ENCODE measurements at regions not wholly inside any gene's neighbourhood (a gene's known extent, or its start where the extent isn't known, plus 50 kb on each side); places are given as distances from the start of the nearest gene placed in this dataset.
"Not testable (repeated sequence)": the region's sequence is repeated elsewhere in the genome, so short reads cannot be mapped to it uniquely, and the experiment has no call there.

GRCh38 chr17:79560527-79560926 lies 50.3 kb downstream of the RBFOX3 start:
- in situ Hi-C loops (cut with MboI; ENCODE audit: low sequenced_read_pairs): no loop called here

- in situ Hi-C loops (cut with MboI; ENCODE audit: low sequenced_read_pairs): no loop called here
Observed at GRCh38 chr17:79559111-79559887, 51.6 kb downstream of the RBFOX3 start.

DNA sequence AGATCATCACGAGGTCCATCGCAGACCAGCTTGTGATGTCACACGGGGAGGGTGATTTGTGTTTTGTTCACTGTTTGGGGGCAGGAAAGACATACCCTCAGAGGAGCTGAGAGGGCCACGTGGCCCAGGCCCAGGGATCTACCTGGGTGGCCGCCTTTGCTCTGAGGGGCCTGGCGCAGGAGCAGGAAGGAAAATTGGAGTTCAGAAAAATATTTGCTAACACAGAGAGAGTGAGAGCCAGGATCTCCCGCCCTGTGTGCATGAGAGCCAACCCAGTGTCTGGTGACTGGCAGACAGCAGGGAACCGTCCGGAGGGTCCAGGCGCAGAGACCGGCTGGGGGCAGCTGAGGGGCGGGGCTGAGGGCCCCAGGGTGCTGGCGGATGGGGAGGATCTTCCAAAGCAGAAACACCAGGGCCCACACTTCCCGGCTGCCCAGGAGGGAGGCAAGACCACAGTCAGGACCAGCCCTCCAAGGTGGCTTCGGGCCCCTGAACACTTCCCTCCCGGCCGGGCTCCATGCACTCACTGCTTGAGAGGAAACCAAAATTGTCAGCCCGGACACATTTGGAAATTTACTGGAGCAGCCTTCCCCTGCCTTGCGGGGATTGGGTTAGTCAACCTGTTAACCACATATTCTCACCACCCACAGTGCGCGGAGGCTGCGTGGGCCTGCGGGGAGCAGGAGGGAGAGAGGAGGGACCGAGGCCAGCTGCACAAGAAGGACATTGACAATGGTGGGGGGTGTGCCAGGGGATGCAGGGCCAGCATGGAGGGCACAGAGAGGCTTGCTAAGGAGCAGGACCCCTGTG lies 52.6 kb downstream of the RBFOX3 start:
- in situ Hi-C loops (cut with MboI; ENCODE audit: low sequenced_read_pairs): no loop called here

DNA sequence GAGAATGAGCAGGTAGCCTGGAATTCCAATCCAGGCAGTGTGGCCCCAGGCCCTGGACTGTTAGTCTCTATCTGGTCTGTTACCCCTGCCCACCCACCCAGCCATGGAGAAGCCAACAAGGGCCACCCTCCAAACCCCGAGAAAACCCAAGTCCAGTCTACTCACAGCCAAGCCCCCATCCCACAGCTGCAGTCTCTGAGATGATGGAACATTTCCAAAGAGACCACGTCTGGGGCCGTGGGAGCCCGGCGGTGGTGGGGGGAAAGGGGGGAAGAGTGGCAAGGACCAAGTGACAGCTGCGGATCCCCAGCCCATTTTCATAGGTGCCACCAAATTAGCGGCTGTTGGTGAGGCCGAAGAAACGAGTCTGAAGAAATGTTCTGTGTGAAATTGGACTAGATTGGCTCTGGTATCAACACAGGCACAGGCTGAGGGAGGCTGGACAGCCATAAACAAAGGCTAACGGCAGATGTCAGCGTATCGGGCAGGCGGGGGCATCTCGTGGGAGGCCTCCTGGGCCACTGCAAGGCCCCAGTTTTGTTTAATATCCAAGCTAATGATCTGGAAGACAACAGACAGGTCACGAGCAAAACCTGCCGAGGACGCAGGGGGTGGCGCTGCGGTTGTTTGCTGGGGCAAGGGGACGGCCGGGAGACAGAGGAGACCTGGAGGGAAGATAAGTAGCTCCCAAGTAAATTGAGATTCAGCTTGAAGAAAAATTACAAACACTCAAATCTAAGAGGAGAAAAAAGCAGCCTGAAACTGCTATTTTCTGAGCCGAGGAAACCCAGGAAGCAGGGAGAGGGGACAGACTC lies 53.4 kb downstream of the RBFOX3 start:
- in situ Hi-C loops (cut with MboI; ENCODE audit: low sequenced_read_pairs): no loop called here

DNA sequence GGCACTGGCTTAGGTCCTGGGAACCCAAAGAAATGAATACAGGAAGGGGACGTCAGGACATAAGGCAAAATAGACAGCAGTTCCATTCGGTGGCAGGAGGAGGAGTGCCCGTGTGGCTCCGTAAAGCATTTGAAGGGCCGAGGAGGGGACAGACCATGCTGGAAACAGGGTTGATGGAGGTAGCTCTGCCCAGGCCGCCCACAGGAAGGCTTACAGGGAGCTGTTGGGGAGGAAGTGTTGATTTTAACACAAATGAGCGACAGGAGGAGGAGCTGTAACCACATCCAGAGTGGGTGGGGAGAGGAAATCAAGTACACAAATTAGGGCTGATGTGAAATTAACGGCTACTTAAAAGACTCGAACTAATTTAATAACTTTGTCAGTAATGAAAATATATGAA lies 54.6 kb downstream of the RBFOX3 start:
- in situ Hi-C loops (cut with MboI; ENCODE audit: low sequenced_read_pairs): no loop called here

DNA sequence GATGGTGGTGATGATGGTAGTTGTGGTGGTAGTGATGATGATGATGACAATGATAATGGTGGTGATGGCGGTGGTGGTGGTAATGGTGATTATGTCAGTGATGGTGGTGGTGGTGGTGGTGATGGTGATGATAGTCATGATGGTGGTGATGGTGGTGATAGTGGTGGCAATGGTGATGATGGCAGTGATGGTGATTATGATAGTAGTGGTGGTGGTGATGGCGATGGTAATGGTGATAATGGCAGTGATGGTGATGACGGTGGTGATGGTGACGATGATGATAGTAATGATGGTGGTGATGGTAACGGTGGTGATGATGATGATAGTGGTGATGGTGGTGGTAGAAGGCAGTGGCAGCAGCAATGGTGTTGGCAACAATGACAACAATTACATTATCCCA lies 55.3 kb downstream of the RBFOX3 start:
- in situ Hi-C loops (cut with MboI; ENCODE audit: low sequenced_read_pairs): no loop called here

GRCh38 chr17:79554346-79554745 lies 56.5 kb downstream of the RBFOX3 start:
- in situ Hi-C loops (cut with MboI; ENCODE audit: low sequenced_read_pairs): not testable (repeated sequence)

DNA sequence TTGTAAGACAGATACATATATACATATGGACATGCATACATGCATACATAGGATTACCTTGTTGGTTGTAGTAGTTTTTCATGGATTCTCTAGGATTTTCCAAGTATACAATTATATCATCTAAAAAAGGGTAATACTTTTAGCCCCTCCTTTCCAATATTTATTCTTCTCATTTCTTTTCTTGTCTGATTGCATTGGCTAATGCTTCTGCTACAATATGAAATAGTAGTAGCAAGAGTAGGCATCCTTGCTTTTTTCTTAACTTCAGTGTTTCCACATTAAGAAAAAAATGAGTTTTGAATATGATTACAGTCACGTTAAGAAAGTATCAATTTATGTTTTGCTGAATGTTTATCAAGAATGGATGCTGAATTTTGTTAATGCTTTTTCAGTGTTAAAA lies 58.0 kb downstream of the RBFOX3 start:
- in situ Hi-C loops (cut with MboI; ENCODE audit: low sequenced_read_pairs): no loop called here

DNA sequence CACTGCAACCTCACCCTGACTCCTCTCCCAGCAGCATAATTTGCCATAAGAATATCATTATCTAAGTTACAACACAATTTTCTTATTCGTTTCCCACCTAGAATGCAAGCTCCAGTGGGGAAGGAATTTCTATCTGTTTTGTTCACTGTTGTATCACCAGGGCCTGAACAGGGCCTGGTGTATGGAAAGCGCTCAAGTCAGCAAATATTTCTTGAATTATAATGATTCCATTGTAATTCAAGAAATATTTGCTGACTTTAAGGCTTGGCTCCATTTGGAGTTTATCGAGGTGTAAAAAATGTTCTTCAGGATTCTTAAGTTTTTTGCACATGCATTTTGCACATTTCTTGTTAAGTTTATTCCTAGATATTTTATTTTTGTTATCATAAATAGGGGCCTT lies 58.4 kb downstream of the RBFOX3 start:
- in situ Hi-C loops (cut with MboI; ENCODE audit: low sequenced_read_pairs): no loop called here

- in situ Hi-C loops (cut with MboI; ENCODE audit: low sequenced_read_pairs): no loop called here
Observed at GRCh38 chr17:79549141-79549915, 61.5 kb downstream of the RBFOX3 start.

- in situ Hi-C loops (cut with MboI; ENCODE audit: low sequenced_read_pairs): no loop called here
Observed at GRCh38 chr17:79548116-79548515, 62.7 kb downstream of the RBFOX3 start.

GRCh38 chr17:79547586-79547985 lies 63.3 kb downstream of the RBFOX3 start:
- in situ Hi-C loops (cut with MboI; ENCODE audit: low sequenced_read_pairs): no loop called here

DNA sequence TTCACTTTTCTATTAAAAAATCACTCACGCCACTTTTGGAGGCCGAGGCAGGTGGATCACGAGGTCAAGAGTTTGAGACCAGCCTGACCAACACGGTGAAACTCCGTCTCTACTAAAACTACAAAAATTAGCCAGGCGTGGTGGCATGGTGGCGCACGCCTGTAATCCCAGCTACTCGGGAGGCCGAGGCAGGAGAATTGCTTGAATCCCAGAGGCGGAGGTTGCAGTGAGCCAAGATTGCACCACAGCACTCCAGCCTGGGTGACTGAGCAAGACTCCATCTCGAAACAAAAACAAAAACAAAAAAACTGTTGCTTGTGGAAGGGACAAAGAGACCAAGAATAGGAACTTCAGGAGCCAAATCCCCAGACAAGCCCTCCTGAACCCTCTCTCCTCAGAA lies 63.7 kb downstream of the RBFOX3 start:
- in situ Hi-C loops (cut with MboI; ENCODE audit: low sequenced_read_pairs): not testable (repeated sequence)

DNA sequence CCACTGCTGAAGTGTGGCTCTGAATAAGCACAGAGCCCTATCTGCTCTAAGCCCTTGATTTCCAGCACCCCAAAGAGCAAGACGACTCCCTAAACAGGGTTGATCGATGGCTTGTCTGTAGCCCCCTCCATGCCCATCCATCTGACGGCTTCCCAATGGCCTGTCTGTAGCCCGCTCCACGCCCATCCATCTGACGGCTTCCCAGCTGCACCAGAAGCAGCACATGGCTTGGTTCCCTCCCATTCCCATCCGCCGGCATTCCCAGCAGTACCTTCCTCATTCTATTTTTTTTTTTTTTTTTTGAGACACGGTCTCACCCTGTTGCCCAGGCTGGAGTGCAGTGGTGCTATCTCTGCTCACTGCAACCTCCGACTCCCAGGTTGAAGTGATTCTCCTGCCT lies 64.5 kb downstream of the RBFOX3 start:
- in situ Hi-C loops (cut with MboI; ENCODE audit: low sequenced_read_pairs): no loop called here

DNA sequence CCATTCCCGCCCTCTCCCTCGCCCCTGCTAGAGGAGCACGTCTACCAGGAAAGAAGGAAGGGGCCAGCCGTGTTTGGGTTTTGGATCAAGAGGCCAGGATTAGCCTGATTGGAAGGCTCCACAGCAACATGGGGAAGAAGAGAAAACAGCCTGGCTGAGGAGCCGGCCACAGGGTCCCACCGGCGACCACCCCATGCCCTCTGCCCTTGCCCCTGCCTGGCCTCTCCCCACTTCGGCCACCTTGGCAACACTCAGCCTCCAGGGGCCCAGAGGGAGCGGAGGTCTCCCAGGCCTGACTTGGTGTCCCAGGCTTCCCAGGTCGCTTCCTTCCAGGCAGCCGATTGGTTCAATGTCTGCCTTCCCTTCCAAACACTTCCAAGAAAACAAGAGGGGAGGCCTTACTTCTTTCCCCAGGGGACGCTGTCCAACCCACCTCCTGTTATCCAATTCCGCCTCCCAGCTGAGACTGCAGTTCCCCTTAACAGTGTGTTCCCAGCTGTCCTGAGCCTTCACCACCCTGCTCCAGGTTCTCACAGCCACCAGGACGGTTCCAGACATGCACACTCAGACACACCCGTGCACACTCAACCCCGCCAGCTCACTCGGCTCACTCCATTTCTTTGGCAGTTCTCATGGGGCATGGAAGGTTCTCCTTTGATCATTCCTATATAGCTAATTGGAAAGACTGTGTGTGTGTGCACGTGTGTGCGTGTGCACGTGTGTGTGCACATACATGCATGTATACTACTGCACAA lies 65.4 kb downstream of the RBFOX3 start:
- in situ Hi-C loops (cut with MboI; ENCODE audit: low sequenced_read_pairs): no loop called here

GRCh38 chr17:79544142-79544914 lies 66.5 kb downstream of the RBFOX3 start:
- in situ Hi-C loops (cut with MboI; ENCODE audit: low sequenced_read_pairs): no loop called here

DNA sequence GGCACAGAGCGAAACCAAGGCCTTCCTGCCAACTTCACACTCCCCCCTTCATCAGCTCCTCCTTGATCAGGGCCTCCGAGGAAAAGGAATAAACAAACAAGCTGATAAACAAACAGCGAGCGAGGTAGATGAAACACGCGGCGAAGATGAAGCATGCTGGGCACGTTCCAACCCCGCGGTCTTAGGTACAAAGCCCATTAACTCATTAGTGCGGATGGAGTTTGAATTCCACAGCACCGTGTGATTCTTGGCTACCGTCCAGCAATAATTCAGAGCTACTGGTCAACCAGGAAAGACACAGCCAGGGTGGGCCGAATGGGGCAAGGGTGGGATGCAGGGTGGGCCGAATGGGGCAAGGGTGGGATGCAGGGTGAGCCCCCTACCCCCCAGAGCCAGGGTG lies 67.3 kb downstream of the RBFOX3 start:
- in situ Hi-C loops (cut with MboI; ENCODE audit: low sequenced_read_pairs): no loop called here

- in situ Hi-C loops (cut with MboI; ENCODE audit: low sequenced_read_pairs): no loop called here
Observed at GRCh38 chr17:79542718-79543117, 68.1 kb downstream of the RBFOX3 start.

All from HL-60/S4 (cell line).